Left colon (tissue), 2 donors: ENCODE measurements at regions not wholly inside any gene's neighbourhood (a gene's known extent, or its start where the extent isn't known, plus 50 kb on each side); places are given as distances from the start of the nearest gene placed in this dataset.

Experiments used
- ATAC-seq: fragments of 200-7000 bp; cut with Tn5 transposase; one replicate; pipeline ENCODE4 v1.9.1; 2020; ENCODE audit warnings: mild to moderate bottlenecking, moderate library complexity
- DNase-seq, 2 donors: peaks; one replicate each; pipeline ENCODE4 v3.0.0-alpha.2; 2020
- intact Hi-C, 2 donors: fragments of 100-400 bp; cut with DNase I in 1 of 2; cut with micrococcal nuclease in 1 of 2; formaldehyde crosslinking; loops; one replicate each; pipeline versions ENCODE4 v1.11.2 to v1.14.0; 2022; cut with DNase I, micrococcal nuclease
- donor health status: DM: no; HTN: no; CAD: no.
- donor health status: DM: yes; HTN: yes; CAD: no.

DNA sequence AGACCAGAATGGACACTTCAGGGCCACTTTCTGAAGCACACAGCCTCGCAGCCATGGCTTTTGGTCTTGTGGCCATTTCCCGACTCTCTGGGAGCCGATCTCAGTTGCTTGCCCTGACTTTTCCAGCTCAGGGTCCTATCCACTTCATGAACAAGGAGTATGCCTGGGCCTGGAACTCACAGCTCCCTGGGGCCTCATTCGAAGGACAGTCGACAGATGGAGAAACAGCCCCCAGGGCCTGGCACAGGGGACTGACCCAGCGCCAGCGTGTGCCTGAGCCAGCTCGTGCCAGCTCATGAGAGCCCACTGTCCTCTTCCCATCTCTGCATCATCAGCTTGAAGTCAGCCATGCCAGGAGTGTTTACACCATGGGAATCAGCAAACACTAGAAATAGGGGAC is 134.6 kb upstream of the GPC1 start:
- intact Hi-C loops: no loop called here
- ATAC-seq (no peak), DNase-seq (no peak)

DNA sequence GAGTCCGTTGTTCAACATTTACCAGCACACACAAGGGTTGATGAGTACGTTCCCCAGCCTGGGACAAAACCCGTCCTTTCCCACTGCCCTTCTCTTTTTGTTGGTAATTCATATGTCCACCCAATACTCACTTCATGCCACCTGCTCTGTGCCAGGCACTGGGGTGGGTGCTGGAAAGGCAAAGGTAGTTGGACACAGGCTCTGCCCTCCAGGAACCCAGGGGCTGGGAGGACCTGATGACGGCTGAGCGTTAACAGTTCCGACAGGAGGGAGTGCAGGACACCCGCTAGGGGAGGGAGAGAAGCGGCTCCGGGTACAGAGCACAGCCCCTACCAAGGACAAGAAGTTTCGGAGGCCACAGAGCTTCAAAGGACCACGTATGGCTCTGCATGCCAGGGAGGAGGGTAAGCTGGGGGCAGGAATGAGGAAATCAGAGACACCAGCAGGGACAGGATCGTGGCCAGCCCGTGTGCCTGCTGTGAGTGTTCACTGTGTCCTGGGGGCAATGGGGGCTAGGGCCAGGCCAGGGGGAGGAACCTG is 134.1 kb upstream of the GPC1 start:
- intact Hi-C loops: no loop called here
- ATAC-seq (no peak), DNase-seq (no peak)

DNA sequence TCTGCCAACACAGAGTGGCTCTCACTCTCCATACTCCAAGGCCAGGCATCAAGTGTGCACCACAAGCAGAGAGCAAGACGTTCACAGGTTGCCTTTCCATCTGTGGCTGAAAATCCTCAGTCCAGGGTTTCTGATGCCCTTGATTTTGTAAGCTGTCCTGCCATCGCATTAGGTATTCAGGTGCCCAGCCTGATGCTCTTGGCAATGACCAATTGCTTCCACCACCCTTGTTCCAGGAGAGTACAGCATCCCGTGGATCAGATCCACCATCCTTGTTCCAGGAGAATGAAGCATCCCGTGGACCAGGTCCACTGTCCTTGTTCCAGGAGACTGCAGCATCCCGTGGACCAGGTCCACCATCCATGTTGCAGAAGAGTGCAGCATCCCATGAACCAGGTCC is 133.4 kb upstream of the GPC1 start:
- DNase-seq (no peak), ATAC-seq (no peak)
- intact Hi-C loops: no loop called here

DNA sequence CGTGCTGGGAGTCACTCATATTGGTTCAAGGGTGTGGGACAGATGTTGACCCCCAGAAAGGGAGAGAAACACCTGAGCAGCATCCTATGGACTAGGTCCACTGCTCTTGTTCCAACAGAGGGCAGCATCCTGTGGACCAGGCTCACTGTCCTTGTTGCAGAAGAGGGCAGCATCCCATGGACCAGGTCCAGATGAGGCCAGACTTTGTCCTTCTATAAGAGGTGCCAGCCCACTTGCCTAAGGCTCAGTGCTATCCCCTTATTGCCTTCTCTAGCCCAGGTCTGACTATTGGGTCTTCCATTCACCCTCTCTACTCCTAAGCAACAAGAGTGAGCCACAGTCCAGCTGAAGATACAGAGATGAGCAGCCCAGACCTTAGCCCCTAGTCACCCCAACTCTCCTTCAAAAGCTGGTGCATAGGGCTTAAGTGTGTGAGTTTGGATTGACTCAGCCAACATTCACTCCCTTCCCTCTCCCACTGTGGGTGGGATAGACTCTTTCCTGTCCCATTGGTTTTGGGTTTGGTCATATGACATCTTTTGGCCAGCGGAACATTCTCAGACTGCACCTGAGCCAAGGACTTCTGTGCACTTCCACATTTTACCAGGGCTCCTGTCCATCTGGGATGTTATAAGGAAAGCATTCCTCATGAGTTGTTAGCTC is 132.4 kb upstream of the GPC1 start:
- ATAC-seq (no peak), DNase-seq (no peak)
- intact Hi-C loops: no loop called here

DNA sequence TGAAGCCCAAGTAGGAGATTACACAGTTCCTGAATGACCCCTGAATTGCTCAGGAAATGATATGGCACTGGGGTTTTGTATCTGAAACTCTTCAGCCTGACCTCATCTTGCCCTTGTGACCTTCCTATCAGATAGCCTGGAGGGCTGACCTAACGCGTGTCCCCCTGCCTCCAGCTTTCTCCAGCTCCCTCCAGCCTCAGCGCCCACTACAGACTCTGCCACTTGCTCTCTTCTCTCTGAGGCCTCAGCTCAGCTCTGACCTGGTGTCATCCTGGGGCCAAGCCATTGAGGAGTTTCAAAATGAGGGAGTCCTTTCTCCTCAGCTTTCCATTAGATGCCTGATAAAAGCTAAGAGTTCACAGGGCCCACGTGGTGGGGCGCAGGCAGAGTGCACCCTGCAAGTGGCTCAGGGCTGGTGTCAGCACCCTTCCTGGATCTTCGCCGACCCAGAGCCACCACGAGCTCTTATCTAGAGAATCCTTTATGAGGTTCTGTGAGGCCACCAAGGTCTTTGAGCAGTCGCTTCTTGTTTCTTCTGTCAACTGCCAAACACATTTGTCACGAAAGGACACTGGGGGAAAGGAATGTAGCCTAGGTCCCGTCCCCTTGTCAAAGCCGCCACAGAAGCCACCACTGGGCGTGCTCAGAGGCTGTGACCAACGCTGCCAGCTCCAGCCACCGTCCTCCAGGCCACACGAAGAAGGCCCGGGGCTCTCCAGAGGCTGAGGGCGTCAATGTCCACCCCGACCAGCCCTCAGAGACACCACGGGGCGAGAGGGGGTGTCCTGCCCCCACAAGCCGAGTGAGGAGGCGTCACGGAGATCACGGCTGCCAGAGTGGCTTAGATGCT is 131.3 kb upstream of the GPC1 start:
- intact Hi-C loops: no loop called here
- DNase-seq (no peak), ATAC-seq (no peak)

DNA sequence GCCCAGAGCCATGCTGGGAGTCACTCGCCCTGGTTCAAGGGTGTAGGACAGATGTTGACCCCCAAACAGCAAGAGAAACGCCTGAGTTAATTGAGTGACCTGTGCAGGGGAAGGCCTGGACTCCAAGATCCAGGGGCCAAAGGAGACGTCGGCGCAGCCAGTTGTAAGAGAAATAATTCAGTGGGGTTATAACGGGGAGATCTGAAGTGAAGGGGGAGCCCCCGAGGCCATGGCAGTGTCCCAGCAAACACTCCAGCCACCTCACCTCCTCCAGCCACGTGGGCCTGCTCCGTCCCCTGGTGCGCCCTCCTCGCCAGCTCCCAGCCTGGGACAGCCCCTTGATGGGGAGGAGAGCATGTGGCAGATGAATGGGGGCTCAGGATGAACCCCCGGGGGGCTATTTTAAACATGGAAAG is 130.7 kb upstream of the GPC1 start:
- intact Hi-C loops: no loop called here
- no peak for ATAC-seq
- no peak for DNase-seq

DNA sequence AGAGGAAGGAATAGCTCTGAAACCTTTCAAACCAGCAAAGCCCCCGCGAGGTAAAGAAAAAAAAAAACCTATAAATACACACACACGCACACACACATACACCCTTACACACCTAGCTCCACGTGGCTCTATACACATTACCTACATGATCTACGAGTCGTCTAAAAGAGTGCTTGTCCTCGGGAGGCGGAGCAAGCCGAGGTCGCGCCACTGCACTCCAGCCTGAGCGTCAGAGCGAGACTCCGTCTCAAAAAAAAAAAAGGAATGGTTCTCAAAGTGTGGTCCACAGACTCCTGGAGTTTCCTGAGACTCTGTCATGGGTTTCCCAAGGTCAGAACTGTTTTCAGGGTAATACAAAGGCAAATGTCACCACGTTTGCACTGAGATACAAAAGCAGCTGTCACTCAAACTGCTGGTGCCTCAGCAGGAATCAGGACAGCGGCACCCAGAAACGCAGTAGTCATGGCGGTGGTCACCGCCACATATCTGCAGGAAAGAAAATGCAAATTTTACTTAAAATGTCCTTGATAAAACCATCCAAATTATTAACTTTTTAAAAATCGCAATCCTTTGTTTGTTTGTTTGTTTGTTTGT is 130.0 kb upstream of the GPC1 start:
- no peak for DNase-seq
- ATAC-seq: no peak
- intact Hi-C loops: no loop called here

DNA sequence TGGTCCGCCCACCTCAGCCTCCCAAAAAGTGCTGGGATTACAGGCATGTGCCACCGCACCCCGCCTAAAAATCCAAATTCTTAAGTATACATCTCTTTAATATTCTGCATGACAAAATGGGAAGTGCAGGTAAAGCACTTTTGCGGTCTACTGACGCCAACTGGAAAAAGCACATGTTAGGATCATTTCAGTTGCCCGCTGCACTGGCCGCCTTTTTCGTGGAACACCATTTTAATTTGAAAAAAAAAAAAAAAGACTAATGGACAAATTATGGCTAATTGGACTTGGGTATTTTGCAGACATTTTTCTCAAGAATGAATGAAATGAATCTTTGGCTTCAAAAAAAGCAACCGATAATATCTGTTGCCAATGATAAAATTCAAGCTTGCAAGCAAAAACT is 129.3 kb upstream of the GPC1 start:
- ATAC-seq: no peak
- intact Hi-C loops: no loop called here
- DNase-seq: no peak

DNA sequence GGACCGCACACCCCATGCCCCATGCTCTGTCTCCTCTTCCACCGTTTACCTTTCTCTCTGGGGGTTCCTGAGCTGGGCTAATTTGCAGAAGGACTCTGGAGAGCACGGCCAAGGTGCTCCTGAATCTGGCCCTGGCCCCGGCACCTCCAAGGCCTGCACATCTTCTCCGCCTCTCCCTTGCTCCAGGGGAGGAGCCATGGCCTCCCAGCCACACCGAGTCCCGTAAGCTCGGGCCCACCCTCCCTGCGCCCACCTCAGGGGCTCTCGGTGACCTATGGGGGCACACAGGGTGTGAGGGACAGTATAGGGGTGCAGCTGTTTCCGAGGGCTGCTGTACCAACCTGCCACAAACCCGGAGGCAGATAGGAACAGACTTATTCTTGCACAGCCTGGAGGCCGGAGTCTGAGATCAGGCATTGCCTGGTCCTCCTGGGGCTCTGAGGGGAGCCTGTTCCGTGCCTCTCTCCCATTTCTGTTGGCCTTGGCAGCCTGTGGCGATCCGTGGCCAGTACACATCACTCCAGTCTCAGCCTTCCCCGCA is 127.3 kb upstream of the GPC1 start:
- intact Hi-C loops: no loop called here
- ATAC-seq (no peak), DNase-seq (no peak)

DNA sequence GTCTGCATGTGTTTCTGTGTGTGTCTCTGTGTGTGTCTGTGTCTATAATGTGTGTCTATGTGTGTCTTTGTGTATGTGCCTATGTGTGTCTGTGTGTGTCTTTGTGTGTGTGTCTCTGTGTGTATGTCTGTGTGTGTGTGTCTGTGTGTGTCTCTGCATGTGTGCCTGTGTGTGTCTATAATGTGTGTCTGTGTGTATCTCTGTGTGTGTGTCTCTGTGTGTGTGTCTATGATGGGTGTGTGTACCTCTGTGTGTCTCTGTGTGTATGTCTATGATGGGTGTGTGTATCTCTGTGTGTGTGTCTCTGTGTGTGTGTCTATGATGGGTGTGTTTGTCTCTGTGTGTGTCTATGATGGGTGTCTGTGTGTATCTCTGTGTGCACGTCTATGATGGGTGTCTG is 126.2 kb upstream of the GPC1 start:
- no peak for ATAC-seq
- intact Hi-C loops: no loop called here
- no peak for DNase-seq

DNA sequence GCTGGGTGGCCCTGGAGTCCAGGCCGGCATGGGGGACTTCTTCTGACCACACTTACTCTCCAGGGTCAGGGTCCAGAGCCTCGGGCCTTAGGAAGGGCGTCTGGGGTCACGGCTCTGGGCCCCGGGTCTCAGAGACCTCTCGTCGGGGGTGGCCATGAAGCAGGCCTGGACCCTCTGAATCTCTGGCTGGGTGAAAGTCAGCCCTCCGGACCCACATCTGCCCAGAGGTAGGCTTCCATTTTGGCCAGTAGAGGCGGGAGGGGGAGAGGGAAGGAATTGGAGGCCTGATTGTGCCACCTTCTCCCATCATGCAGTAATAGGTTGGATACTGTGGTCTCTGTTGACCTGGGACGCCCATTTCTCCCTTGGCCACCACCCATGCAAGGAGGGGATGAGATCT is 125.3 kb upstream of the GPC1 start:
- ATAC-seq: no peak
- DNase-seq: no peak
- intact Hi-C loops: no loop called here

DNA sequence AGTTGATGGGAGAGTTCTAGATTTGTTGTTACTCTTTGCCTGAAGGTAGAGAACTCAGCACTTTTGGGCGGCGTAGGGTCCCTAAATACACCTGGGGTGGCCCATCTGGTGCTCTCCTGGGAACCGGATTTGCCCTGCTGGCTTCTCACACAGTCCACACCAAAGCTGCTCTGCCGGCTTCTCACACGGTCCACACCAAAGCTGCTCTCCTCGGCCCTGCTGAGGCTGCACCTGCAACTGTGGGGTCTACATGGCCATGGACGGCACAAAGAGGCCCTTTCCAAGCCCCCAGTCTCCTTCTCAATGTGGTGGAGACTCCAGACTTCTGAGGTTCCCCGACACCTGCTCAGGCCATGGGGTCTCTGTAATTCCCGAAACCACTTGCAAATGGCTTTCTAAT is 124.8 kb upstream of the GPC1 start:
- ATAC-seq (no peak), DNase-seq (no peak)
- intact Hi-C loops: no loop called here

DNA sequence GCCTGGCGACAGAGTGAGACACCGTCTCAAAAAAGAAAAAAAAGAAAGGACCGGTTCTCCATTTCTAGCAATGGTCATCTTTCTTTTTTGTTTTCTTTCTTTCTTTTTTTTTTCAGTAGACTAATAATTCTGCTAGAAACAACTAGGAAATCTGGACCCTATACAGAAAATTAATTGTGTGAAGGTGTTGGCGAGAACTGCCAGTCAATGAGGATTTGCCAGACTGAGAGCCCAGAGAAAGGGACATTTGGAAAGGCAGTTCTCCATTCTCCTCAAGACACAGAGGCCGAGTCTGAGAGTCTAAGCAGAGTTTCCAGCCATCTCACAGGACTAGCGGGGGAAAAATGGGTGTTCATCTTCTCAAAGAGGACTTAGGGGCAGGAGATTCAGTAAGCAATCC is 123.6 kb upstream of the GPC1 start:
- intact Hi-C loops: no loop called here
- no peak for DNase-seq
- no peak for ATAC-seq

DNA sequence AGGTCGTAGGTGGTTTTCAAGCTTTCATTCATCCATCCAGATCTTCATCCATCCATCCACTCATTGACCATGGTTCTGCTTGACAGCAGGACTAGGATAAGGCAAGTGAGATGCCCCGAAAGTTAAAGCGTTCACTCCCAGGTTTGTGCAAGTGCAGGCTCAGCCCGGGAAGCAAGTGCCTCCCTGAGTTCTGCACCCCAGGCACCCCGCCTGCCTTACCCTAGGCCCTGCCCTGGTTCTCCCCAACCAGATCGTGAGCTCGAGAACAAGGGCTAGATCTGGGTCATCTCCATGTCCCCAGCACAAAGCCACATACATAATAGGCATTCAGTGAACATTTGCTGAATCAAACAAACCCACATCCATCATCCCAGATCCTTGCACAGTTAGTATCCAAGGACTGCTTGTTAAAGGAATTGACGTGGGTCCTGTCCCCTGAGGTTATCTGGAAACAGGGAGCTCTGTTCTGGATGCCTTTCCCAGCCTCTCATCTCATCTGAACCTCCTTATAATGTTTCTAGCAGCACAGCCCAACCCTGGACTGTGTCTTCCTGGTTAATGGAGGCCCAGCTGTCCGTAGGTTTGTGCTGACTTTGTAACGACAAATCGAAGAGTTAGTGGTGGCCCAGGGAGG is 116.1 kb upstream of the GPC1 start:
- DNase-seq: no peak
- ATAC-seq: no peak
- intact Hi-C loops: no loop called here

DNA sequence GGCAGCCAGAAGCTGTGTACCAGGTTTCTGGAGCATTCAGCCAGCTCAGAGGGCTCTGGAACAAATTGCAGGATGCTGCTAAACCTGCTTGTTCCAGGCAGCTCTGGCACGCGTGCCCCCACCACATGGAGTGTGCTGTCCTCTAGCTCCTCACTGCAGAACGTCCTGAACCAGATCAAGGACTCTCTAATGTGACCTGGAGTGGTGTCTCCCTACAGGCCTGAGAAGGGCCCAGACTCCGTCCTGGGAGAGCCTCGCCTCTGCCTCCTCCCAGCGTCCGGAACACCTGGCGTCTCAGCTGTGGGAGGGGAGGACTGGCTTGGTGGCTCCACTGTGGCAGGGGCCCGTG is 115.6 kb upstream of the GPC1 start:
- DNase-seq: no peak
- intact Hi-C loops: no loop called here
- no peak for ATAC-seq

DNA sequence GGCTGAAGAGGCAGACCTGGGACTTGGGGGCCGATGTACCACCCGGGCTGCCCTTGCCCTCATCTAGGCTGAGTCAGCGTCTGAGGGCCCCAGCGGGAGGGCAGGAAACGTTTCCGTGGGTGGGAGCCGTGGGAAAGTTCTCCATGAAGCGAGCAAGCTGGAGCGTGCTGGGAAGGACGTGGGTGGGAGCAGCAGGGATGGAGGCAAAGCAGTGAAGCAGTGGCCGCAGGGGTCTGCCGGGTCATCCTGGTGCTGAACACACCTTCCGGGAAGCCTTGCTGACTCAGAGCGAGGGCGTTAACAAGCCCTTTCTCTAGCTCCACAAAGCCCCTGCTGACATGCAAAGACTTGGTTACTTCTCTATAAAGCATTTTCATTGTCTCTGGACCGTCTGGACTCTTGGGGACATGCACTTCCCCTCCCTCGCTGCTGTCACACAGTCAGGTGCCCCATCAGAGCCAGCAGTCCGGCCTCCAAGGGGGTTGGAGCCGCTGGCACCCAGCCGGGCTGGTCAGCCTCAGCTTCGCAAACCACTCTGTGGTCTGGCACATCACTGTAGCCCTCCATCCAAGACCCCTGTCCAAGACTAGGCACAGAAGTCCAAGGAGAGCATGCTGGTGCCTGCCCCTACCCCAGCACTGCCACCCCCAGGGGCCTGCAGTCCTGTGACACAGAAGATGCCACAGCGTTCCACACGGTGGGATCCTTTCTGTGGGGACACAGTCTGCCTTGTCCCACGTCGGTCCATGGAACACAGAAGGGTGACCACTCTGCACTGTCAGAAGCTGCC is 115.1 kb upstream of the GPC1 start:
- intact Hi-C loops: no loop called here
- ATAC-seq (no peak), DNase-seq (no peak)

DNA sequence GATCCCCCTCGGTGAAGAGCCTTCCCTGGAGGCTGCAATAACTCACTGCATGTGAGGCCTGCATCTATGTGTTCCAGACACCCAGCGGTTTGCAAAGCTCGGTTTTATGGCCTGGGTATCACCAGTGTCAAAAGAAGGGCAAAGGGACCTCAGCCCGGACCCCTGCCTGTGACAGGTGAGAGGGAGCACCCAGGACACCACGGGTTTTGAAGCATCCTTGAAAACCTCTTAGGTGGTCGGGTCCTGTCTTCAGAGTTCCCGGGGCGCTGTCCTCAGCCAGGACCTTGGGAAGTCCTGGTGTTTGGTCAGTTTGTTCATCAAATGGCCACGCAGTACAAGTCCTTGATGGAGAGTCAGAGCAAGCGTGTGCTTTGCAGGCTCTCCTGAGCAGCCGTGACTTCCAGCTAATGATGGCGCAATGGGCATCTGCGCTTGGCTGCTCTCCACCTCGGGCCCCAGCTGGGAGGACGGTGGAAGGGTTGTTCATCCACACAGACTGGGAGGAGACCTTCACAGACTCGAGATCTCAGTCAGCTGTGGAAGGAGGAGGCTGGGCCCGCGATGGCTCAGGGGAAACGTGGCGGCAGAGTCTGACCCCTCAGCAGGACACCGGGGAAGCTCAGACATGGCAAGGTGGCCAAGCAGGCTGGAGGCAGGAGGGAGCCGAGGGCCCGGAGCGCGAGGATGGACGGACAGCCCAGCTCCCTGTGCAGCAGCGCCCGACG is 113.1 kb upstream of the GPC1 start:
- ATAC-seq: no peak
- intact Hi-C loops: no loop called here
- no peak for DNase-seq

DNA sequence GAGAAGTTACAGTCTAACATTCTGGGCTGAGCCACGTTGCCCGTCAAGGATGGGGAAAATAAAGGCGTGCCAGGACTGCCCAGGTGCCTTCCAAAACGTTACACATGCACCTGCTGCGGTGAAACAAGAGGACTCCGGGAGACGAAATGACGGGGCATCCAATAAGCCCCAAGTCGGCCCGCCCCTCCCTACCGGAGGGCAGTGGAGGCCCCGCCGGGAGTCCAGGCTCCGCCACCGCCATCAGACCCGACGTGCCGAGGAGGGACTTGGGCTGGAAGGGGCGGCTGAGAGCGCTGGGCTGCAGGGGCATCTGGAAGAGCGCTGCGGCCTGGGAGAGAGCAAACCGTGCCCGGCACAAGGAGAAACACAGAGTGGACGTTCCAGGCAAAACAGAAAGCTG is 112.5 kb upstream of the GPC1 start:
- DNase-seq: no peak
- intact Hi-C loops: no loop called here
- no peak for ATAC-seq
